GM21526 (cell line): ENCODE measurements at regions not wholly inside any gene's neighbourhood (a gene's known extent, or its start where the extent isn't known, plus 50 kb on each side); places are given as distances from the start of the nearest gene placed in this dataset.
"Not testable (repeated sequence)": the region's sequence is repeated elsewhere in the genome, so short reads cannot be mapped to it uniquely, and the experiment has no call there.

Experiments used
- ATAC-seq: cut with Tn5 transposase; IDR thresholded peaks from one replicate; pipeline ENCODE4 v1.9.1; 2021; ENCODE audit warnings: moderate library complexity; ENCODE audit not compliant: unreplicated experiment, low FRiP score

DNA sequence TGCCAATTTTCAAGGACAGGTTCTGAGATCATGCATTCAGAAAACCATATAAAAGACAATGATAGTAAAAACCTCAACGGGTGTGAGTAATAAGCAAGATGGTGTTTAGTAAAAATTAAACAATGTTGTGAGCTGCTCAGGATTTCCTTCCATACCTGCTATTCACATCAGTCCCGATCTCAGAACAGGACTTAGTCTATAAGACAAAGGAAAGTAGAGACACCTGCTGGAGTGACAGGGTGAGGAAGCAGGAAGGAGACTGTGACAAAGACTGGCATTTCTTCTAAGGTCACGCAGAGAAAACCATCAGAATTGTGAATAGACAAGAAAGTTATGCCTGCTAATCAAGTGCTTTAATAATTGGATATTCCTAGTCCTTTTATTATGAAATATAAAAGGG, 648.0 kb downstream of the DACH1 start:
- no peak for ATAC-seq

DNA sequence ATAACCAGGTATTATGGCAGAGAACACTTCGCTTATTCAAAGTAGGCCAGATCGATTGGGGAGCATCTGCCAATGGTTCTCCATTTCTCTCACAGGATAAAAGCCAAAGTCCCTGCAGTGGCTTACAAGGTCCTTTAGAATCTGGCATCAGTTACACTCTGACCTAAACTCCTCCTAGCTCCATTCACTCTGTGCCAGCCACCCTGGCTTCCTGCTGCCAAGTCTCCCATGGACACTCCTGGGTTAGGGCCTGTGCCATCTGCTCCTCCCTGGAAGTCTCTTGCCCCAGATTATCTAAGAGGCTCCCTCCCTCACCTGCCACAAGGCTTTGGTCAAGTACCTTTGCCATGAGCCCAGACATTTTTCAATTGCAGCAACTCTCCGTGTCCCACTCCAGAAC, 649.2 kb downstream of the DACH1 start:
- ATAC-seq, result no peak

GRCh38 chr13:71214821-71215220, 652.2 kb downstream of the DACH1 start:
- ATAC-seq, result no peak

- no peak for ATAC-seq
Measured at GRCh38 chr13:71214357-71214756, 652.6 kb downstream of the DACH1 start.

GRCh38 chr13:71213252-71213821, 653.7 kb downstream of the DACH1 start:
- no peak for ATAC-seq

- no peak for ATAC-seq
Measured at GRCh38 chr13:71210861-71211260, 656.1 kb downstream of the DACH1 start.

DNA sequence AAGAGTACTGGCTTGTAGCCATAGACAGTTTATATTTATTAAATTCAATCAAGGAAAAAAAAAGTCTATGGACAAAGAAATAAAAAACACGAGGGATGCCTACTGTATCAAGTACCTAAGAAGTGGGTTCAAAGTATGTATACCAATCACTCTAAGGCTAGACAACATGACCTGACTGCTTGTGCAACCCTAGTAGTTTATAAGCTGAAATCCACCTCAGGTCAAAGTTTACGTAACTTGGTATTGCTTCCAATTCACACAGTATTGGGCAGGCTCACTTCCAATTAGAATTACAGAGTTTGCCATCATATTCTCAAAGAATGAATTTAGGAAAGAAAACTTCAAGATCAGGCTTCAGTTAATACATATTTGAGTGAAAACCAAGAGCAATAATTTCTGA, 657.8 kb downstream of the DACH1 start:
- no peak for ATAC-seq

DNA sequence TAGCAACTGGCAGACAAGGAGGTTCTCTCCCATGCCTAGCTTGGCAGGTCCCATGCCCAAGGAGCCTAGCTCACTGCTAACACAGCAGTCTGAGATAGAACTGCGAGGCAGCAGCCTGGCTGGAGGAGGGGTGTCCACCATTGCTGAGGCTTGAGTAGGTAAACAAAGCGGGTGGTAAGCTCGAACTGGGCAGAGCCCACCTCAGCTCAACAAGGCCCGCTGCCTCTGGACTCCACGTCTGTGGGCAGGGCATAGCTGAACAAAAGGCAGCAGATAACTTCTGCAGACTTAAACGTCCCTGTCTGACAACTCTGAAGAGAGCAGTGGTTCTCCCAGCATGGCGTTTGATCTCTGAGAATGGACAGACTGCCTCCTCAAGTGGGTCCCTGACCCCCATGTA, 682.4 kb downstream of the DACH1 start:
- not testable (repeated sequence) for ATAC-seq

- not testable (repeated sequence) for ATAC-seq
Measured at GRCh38 chr13:71183352-71183751, 683.7 kb downstream of the DACH1 start.

- ATAC-seq, result no peak
Measured at GRCh38 chr13:71171740-71172139, 695.3 kb downstream of the DACH1 start.

- ATAC-seq, result no peak
Measured at GRCh38 chr13:71169180-71169579, 697.8 kb downstream of the DACH1 start.

DNA sequence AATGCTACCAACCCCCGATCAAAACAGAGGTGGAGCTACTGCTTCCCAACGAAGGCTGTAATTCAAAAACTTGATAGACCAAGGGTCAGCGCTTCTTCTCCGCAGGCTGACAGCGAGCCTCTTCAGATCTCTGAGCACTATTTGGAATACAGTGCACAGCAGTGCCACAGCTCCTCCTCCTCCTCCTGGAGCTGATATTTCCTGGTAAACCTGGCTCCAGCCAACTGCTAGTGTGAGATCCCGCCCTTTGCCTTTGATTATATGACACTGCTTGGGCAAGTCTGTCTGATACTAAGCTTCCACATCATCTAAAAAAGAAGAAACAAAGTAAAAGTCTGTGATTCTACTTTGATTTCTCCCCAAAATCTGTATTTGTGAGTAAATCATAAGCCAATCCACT, 710.5 kb downstream of the DACH1 start:
- ATAC-seq, result no peak

- no peak for ATAC-seq
Measured at GRCh38 chr13:71149498-71150363, 717.3 kb downstream of the DACH1 start.

DNA sequence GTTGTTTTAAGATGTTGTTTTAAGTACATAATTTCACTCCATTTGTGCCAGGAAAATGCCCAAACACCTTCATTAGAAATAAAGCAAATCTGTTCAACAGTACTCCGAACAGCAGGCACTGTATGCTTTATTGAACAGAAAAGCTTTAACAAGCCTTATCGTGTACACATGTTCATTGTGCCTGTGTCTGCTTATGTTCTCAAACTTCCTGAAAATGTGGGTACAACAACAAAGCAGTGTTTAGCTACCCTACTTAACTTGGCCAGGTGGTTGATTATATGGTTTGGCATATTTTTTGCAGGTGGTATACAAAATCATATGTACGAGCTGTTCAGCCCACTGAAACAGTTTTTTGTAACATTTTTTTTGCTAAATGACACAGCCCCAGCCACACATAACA, 718.0 kb downstream of the DACH1 start:
- no peak for ATAC-seq

GRCh38 chr13:71148396-71148795, 718.6 kb downstream of the DACH1 start:
- ATAC-seq, result no peak

DNA sequence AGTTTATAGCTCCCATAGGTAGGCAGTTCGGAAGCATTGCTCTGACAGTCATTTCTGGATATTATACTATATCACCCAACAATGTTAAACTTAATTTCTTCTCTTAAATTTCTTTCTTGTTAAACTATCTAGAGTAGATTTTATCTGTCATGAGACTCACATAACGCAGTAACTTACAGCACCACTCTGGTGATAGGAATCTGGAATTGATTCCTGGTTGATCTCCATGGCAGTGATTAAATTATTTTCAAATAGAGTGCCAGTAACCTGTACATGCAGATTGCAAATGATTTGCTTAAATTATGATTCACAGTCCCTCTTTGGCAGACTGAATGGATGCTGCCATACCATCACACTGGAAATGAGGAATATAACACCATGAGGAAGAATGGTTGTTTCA, 722.1 kb downstream of the DACH1 start:
- no peak for ATAC-seq

- no peak for ATAC-seq
Measured at GRCh38 chr13:71137101-71137500, 729.9 kb downstream of the DACH1 start.

DNA sequence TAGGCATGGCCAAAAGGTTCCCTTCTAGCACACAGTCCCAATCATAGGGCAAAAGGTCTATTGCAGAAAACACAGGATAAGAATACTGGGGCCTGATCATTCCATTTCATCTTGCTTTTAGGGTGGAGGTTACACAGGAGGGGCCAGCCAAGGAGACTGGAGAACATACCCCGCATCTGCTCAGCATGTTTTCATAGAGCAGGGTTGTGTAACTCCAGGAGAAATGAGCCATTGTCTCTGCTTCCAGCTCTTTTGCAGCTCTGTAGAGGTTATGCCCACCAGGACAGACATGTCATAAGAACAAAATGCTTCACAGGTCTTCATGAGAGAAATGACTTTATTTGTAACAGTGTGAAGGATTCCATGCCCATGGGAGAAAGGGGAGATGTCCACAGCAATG, 742.8 kb downstream of the DACH1 start:
- no peak for ATAC-seq

DNA sequence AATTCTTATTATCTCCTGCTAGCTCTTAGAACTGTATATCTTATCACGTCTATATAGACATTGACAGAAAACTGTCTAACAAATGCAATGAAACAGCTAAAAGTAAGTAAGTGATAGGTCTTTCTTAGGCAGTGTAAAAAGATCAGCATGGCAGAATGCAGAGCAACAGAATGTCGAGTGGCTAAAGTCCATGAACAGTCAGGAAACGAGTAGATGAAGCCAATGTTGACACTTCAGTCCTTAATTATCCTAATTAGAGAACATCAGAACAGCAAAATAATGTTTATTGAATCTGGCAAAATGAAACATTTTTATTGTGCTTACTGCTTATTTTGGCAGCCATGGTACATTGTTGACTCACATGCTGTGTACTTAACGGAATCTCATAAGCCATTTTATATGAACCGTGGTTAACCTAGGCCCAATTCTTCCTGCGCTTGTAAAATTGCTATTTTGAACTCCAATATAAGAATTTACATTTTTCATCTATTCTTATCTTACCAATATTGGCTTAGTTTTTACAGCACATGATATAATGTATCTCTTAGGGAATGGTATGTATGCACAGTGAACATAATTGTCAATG, 748.1 kb downstream of the DACH1 start:
- no peak for ATAC-seq

DNA sequence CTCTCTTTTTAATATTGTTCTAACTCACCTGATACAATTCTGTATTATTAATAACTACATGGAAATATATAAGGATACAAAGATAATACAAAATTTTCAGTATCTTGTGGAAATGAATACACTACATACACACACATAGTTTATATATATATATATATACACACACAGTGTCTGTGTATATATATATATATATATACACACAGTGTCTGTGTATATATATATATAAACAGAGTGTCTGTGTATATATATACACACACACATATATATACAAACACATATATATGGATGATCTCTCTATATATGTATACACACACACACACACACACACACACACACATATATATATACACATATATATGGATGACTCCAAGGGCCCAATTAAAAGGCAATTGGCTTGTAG, 749.1 kb downstream of the DACH1 start:
- no peak for ATAC-seq

DNA sequence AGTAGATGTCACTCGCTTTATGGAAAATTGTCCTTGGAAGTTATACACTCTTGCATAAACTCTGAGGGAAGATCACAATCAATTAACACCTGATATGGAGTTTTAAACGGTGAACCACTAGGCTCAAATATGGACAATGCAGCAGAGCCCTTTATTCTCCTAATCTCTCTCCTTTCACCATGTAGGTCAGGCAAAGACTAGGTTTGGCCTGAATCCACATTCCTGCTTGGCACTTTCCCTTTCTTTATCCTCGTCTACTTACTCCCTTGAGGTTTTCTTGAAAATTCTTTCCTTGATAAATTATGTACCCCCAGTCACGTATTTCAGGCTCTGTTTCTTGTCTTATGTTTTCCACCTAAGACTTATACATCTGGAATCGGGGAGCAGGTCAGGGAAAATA, 751.7 kb downstream of the DACH1 start:
- ATAC-seq, result no peak

DNA sequence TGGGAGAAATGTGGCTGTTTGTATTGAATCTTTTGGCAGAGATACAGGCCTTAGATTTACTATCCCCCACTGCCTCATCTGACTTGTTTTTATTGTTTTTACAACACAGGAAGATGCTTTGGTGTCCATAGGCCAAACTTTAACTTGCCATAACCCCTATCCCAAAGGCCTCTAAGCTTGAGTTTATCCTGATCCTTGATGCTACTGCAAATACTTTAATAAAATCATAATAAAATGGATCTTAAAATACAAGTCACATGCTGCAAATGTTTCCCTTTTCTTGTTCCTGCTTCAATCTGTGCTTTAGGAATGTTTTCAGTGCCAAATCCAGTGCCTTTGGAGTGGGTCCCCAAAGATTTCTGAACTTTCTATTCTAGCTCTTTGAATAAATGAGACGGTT, 770.6 kb downstream of the DACH1 start:
- no peak for ATAC-seq
